ENCODE measurements at regions not wholly inside any gene's neighbourhood (a gene's known extent, or its start where the extent isn't known, plus 50 kb on each side); places are given as distances from the start of the nearest gene placed in this dataset.

- no peak for DNase-seq (ENCODE audit: low spot score)
- CTCF ChIA-PET: no interaction called here
- TF ChIP-seq E2F1 (CRISPR knock-in tag; IDR thresholded peaks at IDR 0.05): no peak
Observed at GRCh38 chr3:177935047-177935446, 601.2 kb upstream of the KCNMB2 start.

GRCh38 chr3:177936721-177937120, 599.5 kb upstream of the KCNMB2 start:
- H3K4me3 Mint-ChIP-seq: no peak overlapping the region
- TF ChIP-seq RELA (CRISPR knock-in tag; IDR thresholded peaks at IDR 0.05; ENCODE audit: borderline replicate concordance) (no peak), FOXK1 (CRISPR knock-in tag; IDR thresholded peaks at IDR 0.05) (no peak), AR (CRISPR knock-in tag; IDR thresholded peaks at IDR 0.05) (no peak), ZMAT4 (CRISPR knock-in tag; IDR thresholded peaks at IDR 0.05) (no peak), E2F5 (CRISPR knock-in tag; IDR thresholded peaks at IDR 0.05) (no peak), ZNF219 (CRISPR knock-in tag; IDR thresholded peaks at IDR 0.05; ENCODE audit: borderline replicate concordance) (no peak), FOXP1 (CRISPR knock-in tag; IDR thresholded peaks at IDR 0.05; ENCODE audit: borderline replicate concordance) (no peak), ZBTB21 (CRISPR knock-in tag; IDR thresholded peaks at IDR 0.05; ENCODE audit: borderline replicate concordance) (no peak), ZNF121 (CRISPR knock-in tag; IDR thresholded peaks at IDR 0.05) (no peak), ELF4 (CRISPR knock-in tag; IDR thresholded peaks at IDR 0.05; ENCODE audit: low read depth) (no peak), GRHL2 (CRISPR knock-in tag; IDR thresholded peaks at IDR 0.05; ENCODE audit: insufficient replicate concordance, severe bottlenecking) (no peak), CREM (CRISPR knock-in tag; IDR thresholded peaks at IDR 0.05) (no peak)
- H3K27ac Mint-ChIP-seq: no peak overlapping the region
- H3K27me3 Mint-ChIP-seq (ENCODE audit: low read depth): no peaks in the 10 kb centered on the region
- H3K36me3 Mint-ChIP-seq: no peaks in the 10 kb centered on the region
- ChIA-PET CTCF (no interaction called here), POLR2A (no interaction called here)
- peaks cover 16% of the 10 kb centered on the region for H3K4me1 Mint-ChIP-seq
- no peaks in the 10 kb centered on the region for H3K9me3 Mint-ChIP-seq
- no peak for ATAC-seq
- DNase-seq (ENCODE audit: low spot score): no peak

More at GRCh38 chr3:177935047-177935446, 601.2 kb upstream of the KCNMB2 start:
- no peaks in the 10 kb centered on the region for H3K9me3 Mint-ChIP-seq
- H3K27ac Mint-ChIP-seq: no peak overlapping the region
- H3K4me1 Mint-ChIP-seq: peaks cover 2% of the 10 kb centered on the region
- H3K27me3 Mint-ChIP-seq (ENCODE audit: low read depth): no peaks in the 10 kb centered on the region
- POLR2A ChIA-PET: interaction anchor here (0.6 kb wide), 1 partner anchor 1205 kb away, joined by 4 read pairs; no protein-coding TSS in a partner anchor
- H3K36me3 Mint-ChIP-seq: no peaks in the 10 kb centered on the region
- H3K4me3 Mint-ChIP-seq: no peak overlapping the region
- no peak for ATAC-seq

GRCh38 chr3:177942911-177943310, 593.3 kb upstream of the KCNMB2 start:
- DNase-seq (ENCODE audit: low spot score) (no peak), ATAC-seq (no peak)
- H3K27me3 Mint-ChIP-seq (ENCODE audit: low read depth): no peaks in the 10 kb centered on the region
- no peaks in the 10 kb centered on the region for H3K9me3 Mint-ChIP-seq
- POLR2A ChIA-PET: interaction anchor here (0.6 to 0.7 kb wide), 2 partner anchors 79 to 1460 kb away, joined by 3 to 4 read pairs; no protein-coding TSS in a partner anchor
- H3K36me3 Mint-ChIP-seq: no peaks in the 10 kb centered on the region
- no peak overlapping the region for H3K4me3 Mint-ChIP-seq
- TF ChIP-seq SMAD4 (CRISPR knock-in tag; IDR thresholded peaks at IDR 0.05): no peak
- H3K4me1 Mint-ChIP-seq: peaks cover 24% of the 10 kb centered on the region
- CTCF ChIA-PET: no interaction called here
- no peak overlapping the region for H3K27ac Mint-ChIP-seq

- H3K4me3 Mint-ChIP-seq: no peak overlapping the region
- no peak for ATAC-seq
Observed at GRCh38 chr3:177944228-177944661, 592.0 kb upstream of the KCNMB2 start.

More at GRCh38 chr3:177944228-177944661, 592.0 kb upstream of the KCNMB2 start:
- Mint-ChIP-seq H3K4me1 (peaks cover 24% of the 10 kb centered on the region), H3K27me3 (ENCODE audit: low read depth) (no peaks in the 10 kb centered on the region), H3K27ac (no peak overlapping the region), H3K36me3 (no peaks in the 10 kb centered on the region), H3K9me3 (no peaks in the 10 kb centered on the region)
- DNase-seq (ENCODE audit: low spot score): no peak
- ChIA-PET POLR2A (no interaction called here), CTCF (no interaction called here)
- TF ChIP-seq HMGA2 (CRISPR knock-in tag; IDR thresholded peaks at IDR 0.05) (no peak), ATF2 (CRISPR knock-in tag; IDR thresholded peaks at IDR 0.05; ENCODE audit: borderline replicate concordance, low read depth) (no peak), PRDM15 (CRISPR knock-in tag; IDR thresholded peaks at IDR 0.05) (no peak)
